ENCODE measurements at regions not wholly inside any gene's neighbourhood (a gene's known extent, or its start where the extent isn't known, plus 50 kb on each side); places are given as distances from the start of the nearest gene placed in this dataset.

DNA sequence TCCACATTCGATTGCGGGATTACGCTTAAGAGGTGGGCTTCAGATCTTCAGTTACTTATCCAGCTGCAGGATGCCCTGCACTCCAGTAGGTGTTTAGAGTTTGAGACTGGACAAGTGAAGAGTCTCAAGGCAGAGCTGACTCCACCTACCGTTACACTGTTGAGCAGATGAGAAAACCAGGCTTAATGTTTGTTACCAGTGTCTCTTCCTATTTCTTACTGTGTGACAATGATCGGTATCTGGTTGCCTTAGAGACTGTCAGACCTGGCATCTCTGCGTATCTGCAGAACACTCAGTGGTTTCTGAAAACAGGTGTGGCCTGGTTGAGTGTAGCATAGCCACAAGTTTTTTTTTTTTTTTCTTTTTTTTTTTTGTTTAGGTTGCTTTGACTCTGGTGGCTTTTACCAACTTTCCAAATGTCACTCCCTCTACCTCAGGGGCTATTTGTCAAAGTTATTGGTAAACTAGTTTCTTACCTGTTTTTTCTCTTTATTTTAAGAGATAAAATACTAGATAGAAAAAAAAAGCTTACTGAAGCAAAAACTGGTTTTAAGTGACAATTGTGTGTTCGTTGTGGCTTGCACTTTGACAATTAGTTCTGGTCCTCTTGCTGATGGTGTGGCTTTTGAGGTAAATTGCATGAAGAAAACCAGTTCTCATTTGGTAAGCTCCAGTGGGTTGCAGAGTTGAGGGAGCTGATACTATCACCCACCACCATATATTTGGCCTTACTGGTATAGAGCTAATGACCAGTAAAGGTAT lies 284.8 kb downstream of the ETS1 start:
- no peak for DNase-seq (ENCODE audit: low read depth)

- DNase-seq (ENCODE audit: low read depth) = no peak
These were observed 285.6 kb downstream of the ETS1 start for GRCh38 chr11:128301756-128302155.

- no peak for DNase-seq (ENCODE audit: low read depth)
These were observed 286.6 kb downstream of the ETS1 start for GRCh38 chr11:128300785-128301184.

DNA sequence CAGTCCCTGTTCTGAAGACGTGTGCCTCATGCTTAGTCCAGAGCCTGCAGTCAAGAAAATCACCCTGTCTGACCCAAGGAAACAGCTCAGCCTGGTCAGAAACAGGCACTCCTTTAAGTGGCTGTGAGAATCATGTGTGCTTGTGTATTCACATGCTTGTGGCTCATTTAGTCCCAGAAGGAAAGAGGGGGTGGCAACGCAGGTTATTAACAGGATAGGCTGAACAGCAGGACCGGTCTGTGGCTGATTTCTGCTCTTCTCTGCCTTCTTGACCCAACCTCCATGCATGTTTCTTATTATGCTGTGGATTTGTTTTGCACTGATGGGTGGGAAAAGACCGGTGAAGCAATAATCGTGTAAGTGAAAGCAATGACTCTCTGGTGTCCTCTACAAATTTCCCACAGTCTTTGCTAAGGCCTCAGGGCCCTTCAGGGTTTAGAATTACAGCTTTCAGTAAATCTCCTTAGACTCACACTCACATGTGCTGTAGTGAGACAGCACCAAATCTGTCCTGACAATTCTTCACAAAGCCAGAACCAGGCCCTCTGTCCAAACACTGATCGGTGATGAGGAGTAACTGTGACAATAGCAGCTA lies 288.1 kb downstream of the ETS1 start:
- no peak for DNase-seq (ENCODE audit: low read depth)

GRCh38 chr11:128298271-128298670 lies 289.1 kb downstream of the ETS1 start:
- DNase-seq (ENCODE audit: low read depth) = no peak

DNA sequence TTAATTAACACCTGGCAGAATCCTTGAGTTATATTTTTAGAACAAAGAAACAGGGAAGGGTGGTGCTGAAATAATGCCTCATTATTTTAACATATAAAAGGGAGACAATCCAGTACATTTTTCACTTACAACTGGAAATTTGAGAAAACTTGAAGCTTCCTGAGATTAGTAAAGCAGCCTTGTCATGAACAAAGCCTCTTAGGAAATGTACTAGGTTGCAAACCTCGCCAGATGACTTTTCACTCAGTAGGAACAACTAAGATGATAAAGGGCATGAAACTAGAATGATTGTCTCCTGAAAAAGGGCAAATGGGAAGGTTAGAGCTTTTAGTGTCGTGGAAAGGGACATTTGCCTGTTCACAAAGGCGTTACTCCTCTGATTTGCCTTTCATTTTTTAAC lies 289.6 kb downstream of the ETS1 start:
- DNase-seq (ENCODE audit: low read depth) = no peak

GRCh38 chr11:128297091-128297651 lies 290.2 kb downstream of the ETS1 start:
- no peak for DNase-seq (ENCODE audit: low read depth)

DNA sequence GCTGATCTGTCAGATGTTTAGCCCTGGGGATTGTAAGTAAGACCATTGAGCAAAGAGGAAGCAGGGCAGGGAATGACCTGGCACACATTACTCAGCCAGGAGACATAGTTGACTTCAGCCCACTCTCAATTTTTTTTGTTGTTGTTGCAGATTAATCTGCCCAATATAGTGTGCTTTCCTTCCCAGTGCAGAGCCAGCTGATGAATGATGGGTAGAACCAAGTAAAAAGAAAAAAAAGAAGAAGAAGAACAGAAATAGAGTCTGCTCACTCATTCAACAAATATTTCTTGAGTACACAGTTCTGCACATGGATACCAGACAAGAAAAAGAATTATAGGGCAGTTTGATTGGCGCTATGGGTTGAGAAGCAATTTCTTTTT lies 292.7 kb downstream of the ETS1 start:
- peak; percentile 15 for DNase-seq (ENCODE audit: low read depth)

- no peak for DNase-seq (ENCODE audit: low read depth)
These were observed 293.2 kb downstream of the ETS1 start for GRCh38 chr11:128294001-128294670.

DNA sequence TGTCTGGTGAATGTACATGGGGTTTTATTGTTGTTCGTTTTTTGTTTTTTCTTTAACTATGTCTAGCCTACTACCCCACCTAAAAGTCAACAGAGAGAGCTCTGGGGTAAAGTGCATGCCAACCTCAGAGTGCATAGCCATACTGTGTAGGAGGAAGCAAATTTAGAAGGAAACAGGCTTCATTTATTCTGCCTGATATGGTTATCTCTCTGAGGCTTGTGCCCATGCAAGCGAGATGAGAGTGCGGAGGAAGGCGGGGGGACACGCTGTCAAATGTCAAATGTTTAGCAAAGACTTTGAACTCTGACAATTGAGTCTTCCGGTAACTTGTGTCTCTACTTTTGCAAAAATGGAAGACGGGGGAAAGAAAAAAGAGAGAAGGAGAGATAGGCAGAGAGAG lies 295.5 kb downstream of the ETS1 start:
- no peak for DNase-seq (ENCODE audit: low read depth)

- DNase-seq (ENCODE audit: low read depth) = no peak
These were observed 296.4 kb downstream of the ETS1 start for GRCh38 chr11:128291007-128291406.

GRCh38 chr11:128290106-128290840 lies 297.1 kb downstream of the ETS1 start:
- DNase-seq (ENCODE audit: low read depth) = peak; percentile 75

DNA sequence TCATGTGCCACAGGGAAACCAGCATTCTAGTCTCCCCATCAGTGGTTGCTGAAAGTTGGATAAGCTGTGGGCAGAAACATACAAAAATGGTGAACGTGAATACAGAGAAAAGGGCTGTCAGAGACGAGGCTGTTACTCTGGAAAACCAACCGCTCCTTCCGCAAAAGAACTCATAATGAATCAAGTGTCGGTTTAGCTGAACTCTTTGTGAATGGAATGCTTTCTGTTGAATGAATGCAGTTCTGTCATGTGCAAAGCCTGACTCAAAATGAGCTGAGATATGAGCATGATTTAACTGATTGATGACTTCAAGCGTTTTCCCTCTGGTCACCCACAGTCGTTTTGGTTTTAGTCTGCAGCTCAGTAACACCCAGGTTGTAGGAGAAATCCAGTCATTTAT lies 298.3 kb downstream of the ETS1 start:
- DNase-seq (ENCODE audit: low read depth) = no peak

- DNase-seq (ENCODE audit: low read depth) = no peak
These were observed 299.0 kb downstream of the ETS1 start for GRCh38 chr11:128288368-128288767.

- DNase-seq (ENCODE audit: low read depth) = no peak
These were observed 302.0 kb downstream of the ETS1 start for GRCh38 chr11:128285321-128285720.

DNA sequence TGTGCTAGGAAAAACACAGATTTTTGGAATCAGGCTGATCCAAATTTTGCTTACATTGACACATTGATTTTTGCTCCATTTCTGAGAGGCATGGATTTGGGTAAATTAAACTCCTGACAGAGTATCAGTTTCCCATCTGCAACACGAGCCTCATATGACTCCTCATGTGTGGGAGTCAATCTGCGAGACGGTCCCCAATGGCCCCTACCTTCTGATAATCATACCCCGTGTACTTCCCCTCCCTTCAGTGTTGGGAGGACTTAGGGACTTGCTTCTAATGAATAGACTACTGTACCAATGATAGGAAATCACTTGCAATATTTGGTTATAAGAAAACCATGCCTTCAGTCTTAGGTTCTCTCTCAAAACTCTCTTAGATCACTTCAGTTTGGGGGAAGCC lies 302.7 kb downstream of the ETS1 start:
- no peak for DNase-seq (ENCODE audit: low read depth)

GRCh38 chr11:128283451-128283850 lies 303.9 kb downstream of the ETS1 start:
- no peak for DNase-seq (ENCODE audit: low read depth)

DNA sequence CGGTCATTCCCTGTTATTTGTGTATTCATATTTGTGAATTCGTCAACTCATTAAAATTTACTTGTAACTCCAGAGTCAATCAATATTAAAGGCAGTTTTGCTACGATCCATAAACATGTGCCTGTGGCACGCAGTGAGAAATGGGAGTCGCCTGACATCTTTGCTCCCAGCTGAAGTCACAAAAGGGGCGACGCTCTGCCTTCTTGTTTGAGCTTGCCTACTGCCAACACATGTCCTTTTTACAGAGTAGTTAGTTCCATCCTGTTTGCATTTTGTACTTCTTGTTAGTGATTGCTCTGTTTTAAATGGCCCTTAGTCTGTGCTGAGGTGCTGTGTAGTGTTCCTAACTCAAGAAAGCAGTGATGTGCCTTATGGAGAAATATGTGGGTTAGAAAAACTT lies 305.3 kb downstream of the ETS1 start:
- no peak for DNase-seq (ENCODE audit: low read depth)

DNA sequence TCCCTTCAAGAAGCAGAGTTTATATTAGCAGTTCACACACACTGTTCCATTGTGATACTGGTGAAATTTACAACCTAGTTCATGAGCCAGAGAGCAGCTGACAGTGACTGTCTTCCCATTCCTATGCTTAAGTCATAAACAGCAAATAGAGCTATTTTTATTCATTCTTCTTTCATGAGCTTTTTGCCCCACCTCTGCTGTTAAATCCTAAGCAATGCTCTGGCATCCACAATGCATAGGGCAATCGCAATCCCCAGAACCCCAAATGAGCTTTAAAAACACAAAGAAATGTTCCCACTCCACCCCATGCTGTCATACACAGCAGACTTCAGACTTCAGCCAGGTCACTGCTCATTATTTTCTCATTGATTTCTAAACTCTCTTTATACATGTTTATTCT lies 307.5 kb downstream of the ETS1 start:
- DNase-seq (ENCODE audit: low read depth) = peak; percentile 38

- DNase-seq (ENCODE audit: low read depth) = no peak
These were observed 313.6 kb downstream of the ETS1 start for GRCh38 chr11:128273736-128274135.

- DNase-seq (ENCODE audit: low read depth) = no peak
These were observed 316.0 kb downstream of the ETS1 start for GRCh38 chr11:128271401-128271800.

DNA sequence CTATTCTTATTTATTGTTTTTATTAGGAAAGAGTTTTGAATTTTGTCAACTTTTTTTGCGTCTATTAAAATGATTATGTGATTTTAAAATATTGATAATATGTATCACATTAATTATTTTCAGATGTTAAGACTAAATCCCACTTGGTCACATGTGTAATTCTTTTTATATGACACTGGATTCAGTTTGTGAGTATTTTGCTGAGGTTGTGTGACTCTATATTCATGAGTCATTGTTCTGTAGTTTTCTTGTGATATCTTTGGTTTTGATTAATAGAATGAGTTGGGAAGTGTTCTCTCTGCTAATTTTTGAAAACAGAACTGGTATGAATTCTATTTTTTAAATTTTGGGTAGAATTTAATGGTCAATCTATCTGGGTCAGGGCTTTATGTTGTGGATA lies 317.9 kb downstream of the ETS1 start:
- DNase-seq (ENCODE audit: low read depth) = no peak
